OCI-LY1 (cell line): ENCODE measurements at regions not wholly inside any gene's neighbourhood (a gene's known extent, or its start where the extent isn't known, plus 50 kb on each side); places are given as distances from the start of the nearest gene placed in this dataset.

Experiments
- H2AFZ ChIP-seq: fragments of 200-600 bp; sonication (generic), shearing (Covaris generic); 2 replicates; pipeline ENCODE4 v1.6.0; 2014; ENCODE audit warnings: antibody characterized with exemption, mild to moderate bottlenecking, low read length
- H3F3A ChIP-seq: fragments of 200-600 bp; sonication (generic), shearing (Covaris generic); 2 replicates; pipeline ENCODE4 v1.6.0; 2014; ENCODE audit warnings: mild to moderate bottlenecking, antibody characterized with exemption, low read length, moderate library complexity; ENCODE audit not compliant: insufficient read depth
- H3K27ac ChIP-seq: fragments of 200-600 bp; sonication (generic); 2 replicates; pipeline ENCODE4 v1.5.1; 2014; ENCODE audit warnings: low read length, mixed run types, mild to moderate bottlenecking, low read depth; ENCODE audit not compliant: poor library complexity, severe bottlenecking
- H3K27me3 ChIP-seq: fragments of 200-600 bp; sonication (generic); 2 replicates; pipeline ENCODE4 v1.6.0; 2014; ENCODE audit warnings: antibody characterized with exemption, mild to moderate bottlenecking, low read length, moderate library complexity; ENCODE audit not compliant: insufficient read depth
- H3K36me3 ChIP-seq: fragments of 200-600 bp; sonication (generic); 2 replicates; pipeline ENCODE4 v1.6.1; 2014; ENCODE audit warnings: mild to moderate bottlenecking, antibody characterized with exemption, low read length, moderate library complexity, mixed read lengths; ENCODE audit not compliant: insufficient read depth
- H3K4me1 ChIP-seq: fragments of 200-600 bp; sonication (generic); 2 replicates; pipeline ENCODE4 v1.5.1; 2014; ENCODE audit warnings: mild to moderate bottlenecking, low read length, moderate library complexity; ENCODE audit not compliant: insufficient read depth, severe bottlenecking
- H3K4me2 ChIP-seq: fragments of 200-600 bp; sonication (generic), shearing (Covaris generic); 2 replicates; pipeline ENCODE4 v1.6.1; 2014; ENCODE audit warnings: low read length
- H3K4me3 ChIP-seq: fragments of 200-600 bp; sonication (generic); 2 replicates; pipeline ENCODE4 v1.5.1; 2014; ENCODE audit warnings: low read length, low read depth, mild to moderate bottlenecking, mixed read lengths; ENCODE audit not compliant: poor library complexity, severe bottlenecking
- H3K79me2 ChIP-seq: fragments of 200-600 bp; shearing (Covaris generic); 2 replicates; pipeline ENCODE4 v1.6.1; 2016; ENCODE audit warnings: mixed run types, low read length, mixed read lengths; ENCODE audit not compliant: insufficient read depth
- H3K9ac ChIP-seq: fragments of 200-600 bp; sonication (generic), shearing (Covaris generic); 2 replicates; pipeline ENCODE4 v1.6.1; 2014; ENCODE audit warnings: mild to moderate bottlenecking, low read length, mixed read lengths
- H3K9me2 ChIP-seq: fragments of 200-600 bp; sonication (generic), shearing (Covaris generic); 2 replicates; pipeline ENCODE4 v1.6.1; 2014; ENCODE audit warnings: low read depth, mild to moderate bottlenecking, low read length, mixed read lengths
- H3K9me3 ChIP-seq: fragments of 200-600 bp; shearing (Covaris generic); 2 replicates; pipeline ENCODE4 v1.6.1; 2014; ENCODE audit warnings: low read length, mixed read lengths
- H4K20me1 ChIP-seq: fragments of 200-600 bp; sonication (generic), shearing (Covaris generic); 2 replicates; pipeline ENCODE4 v1.6.0; 2016; ENCODE audit warnings: mild to moderate bottlenecking, low read length; ENCODE audit not compliant: insufficient read depth
- EZH2 ChIP-seq: fragments of 200-600 bp; sonication (generic), shearing (Covaris generic); IDR thresholded peaks from 2 replicates; pipeline ENCODE4 v1.8.0; 2017; ENCODE audit warnings: borderline replicate concordance, mixed run types, mild to moderate bottlenecking, antibody characterized with exemption, low read length, moderate library complexity, mixed read lengths
- TF ChIP-seq, protein P1 (sequence below): fragments of 200-600 bp; sonication (generic), shearing (Covaris generic); IDR thresholded peaks from 2 replicates; pipeline ENCODE4 v1.5.1; 2017; ENCODE audit warnings: mild to moderate bottlenecking, antibody characterized with exemption, low read length, moderate library complexity, mixed read lengths

DNA sequence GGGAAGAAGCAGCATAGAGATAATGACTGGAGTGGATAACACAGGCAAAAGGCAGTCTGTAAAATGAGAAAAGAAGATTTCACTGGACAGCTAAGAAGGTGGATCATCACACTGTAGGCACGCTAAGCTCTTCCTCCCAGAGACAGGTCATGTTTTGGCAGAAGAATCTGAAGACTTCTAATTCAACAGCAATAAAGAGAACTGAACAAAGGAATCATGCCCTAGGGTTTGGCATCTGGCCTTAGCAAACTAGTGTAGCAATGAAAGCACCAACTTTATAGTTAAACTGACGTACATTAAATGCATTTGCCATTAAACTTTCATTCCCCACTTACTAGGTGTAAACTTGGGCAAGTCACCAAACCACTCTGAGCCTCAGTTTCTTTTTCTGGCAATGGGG lies 84.4 kb upstream of the SEM1 start:
- Histone ChIP-seq H3K27ac (no peak overlapping the region), H3K36me3 (no peaks in the 10 kb centered on the region), H4K20me1 (no peaks in the 10 kb centered on the region), H3K4me2 (no peak overlapping the region), H3K9me3 (no peaks in the 10 kb centered on the region), H3F3A (no peaks in the 10 kb centered on the region), H3K27me3 (no peaks in the 10 kb centered on the region), H3K4me1 (no peaks in the 10 kb centered on the region), H3K79me2 (no peaks in the 10 kb centered on the region), H2AFZ (no peak overlapping the region), H3K9ac (no peak overlapping the region), H3K4me3 (no peak overlapping the region), H3K9me2 (no peaks in the 10 kb centered on the region)
- TF ChIP-seq, protein P1, sequence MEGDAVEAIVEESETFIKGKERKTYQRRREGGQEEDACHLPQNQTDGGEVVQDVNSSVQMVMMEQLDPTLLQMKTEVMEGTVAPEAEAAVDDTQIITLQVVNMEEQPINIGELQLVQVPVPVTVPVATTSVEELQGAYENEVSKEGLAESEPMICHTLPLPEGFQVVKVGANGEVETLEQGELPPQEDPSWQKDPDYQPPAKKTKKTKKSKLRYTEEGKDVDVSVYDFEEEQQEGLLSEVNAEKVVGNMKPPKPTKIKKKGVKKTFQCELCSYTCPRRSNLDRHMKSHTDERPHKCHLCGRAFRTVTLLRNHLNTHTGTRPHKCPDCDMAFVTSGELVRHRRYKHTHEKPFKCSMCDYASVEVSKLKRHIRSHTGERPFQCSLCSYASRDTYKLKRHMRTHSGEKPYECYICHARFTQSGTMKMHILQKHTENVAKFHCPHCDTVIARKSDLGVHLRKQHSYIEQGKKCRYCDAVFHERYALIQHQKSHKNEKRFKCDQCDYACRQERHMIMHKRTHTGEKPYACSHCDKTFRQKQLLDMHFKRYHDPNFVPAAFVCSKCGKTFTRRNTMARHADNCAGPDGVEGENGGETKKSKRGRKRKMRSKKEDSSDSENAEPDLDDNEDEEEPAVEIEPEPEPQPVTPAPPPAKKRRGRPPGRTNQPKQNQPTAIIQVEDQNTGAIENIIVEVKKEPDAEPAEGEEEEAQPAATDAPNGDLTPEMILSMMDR: no peak
- TF ChIP-seq EZH2: no peak

DNA sequence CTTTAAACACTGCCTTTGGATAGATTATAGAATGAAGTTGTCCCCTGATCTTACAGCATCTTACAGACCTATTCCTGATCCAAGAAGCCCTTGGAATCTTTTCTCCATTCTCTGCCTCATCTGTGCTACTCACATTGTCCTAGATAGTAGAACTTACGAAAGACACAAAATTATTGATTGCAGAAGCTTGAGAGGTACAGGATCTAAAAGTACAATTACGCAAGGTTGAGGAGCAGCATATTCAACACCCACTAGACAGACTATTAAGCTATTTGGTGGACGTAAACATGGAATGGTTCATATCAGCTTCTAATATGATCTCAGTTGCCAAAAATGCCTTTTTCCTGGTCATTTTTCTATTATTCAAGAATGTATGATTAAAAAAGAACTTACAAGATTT lies 90.5 kb upstream of the SEM1 start:
- no peaks in the 10 kb centered on the region for H3K4me1 ChIP-seq
- H3K27ac ChIP-seq: no peak overlapping the region
- H4K20me1 ChIP-seq: no peaks in the 10 kb centered on the region
- no peak overlapping the region for H3K4me3 ChIP-seq
- TF ChIP-seq, protein P1: no peak
- no peak for TF ChIP-seq EZH2
- no peaks in the 10 kb centered on the region for H3K79me2 ChIP-seq
- no peak overlapping the region for H2AFZ ChIP-seq
- H3K36me3 ChIP-seq: no peaks in the 10 kb centered on the region
- no peaks in the 10 kb centered on the region for H3K9me2 ChIP-seq
- H3K9ac ChIP-seq: no peak overlapping the region
- H3K4me2 ChIP-seq: no peak overlapping the region
- no peaks in the 10 kb centered on the region for H3F3A ChIP-seq
- no peaks in the 10 kb centered on the region for H3K27me3 ChIP-seq
- no peaks in the 10 kb centered on the region for H3K9me3 ChIP-seq

DNA sequence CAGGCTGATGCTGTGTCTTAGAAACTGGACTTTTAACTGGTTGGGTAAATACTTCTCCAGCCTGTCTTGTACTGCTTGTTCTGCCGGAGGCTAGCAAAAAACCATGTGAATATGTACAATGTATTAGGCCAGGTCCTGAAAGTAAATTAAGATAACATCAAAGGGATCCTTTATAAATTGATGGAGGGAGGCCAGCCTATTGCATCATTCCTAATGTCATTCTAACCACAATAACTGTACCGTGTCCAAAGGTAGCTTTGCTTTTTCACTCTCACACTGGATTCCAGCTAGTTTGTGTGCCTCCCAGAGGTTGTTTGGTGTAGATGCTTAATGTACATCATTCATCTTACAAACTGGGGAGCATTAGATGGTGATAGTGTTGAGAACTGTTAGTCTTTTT lies 91.2 kb upstream of the SEM1 start:
- no peak overlapping the region for H3K4me2 ChIP-seq
- no peaks in the 10 kb centered on the region for H3K79me2 ChIP-seq
- H3F3A ChIP-seq: no peaks in the 10 kb centered on the region
- TF ChIP-seq EZH2: no peak
- TF ChIP-seq, protein P1: no peak
- no peaks in the 10 kb centered on the region for H3K36me3 ChIP-seq
- no peak overlapping the region for H3K4me3 ChIP-seq
- H4K20me1 ChIP-seq: no peaks in the 10 kb centered on the region
- no peak overlapping the region for H3K27ac ChIP-seq
- no peaks in the 10 kb centered on the region for H3K9me2 ChIP-seq
- no peaks in the 10 kb centered on the region for H3K4me1 ChIP-seq
- no peaks in the 10 kb centered on the region for H3K27me3 ChIP-seq
- H3K9me3 ChIP-seq: no peaks in the 10 kb centered on the region
- no peak overlapping the region for H3K9ac ChIP-seq
- H2AFZ ChIP-seq: no peak overlapping the region
